Inferior parietal cortex (tissue), 1 donor: ENCODE measurements at regions not wholly inside any gene's neighbourhood (a gene's known extent, or its start where the extent isn't known, plus 50 kb on each side); places are given as distances from the start of the nearest gene placed in this dataset.

Source experiments
- DNase-seq: peaks from one replicate; pipeline ENCODE4 v3.0.0-alpha.2; 2016; ENCODE audit errors: extremely low spot score

DNA sequence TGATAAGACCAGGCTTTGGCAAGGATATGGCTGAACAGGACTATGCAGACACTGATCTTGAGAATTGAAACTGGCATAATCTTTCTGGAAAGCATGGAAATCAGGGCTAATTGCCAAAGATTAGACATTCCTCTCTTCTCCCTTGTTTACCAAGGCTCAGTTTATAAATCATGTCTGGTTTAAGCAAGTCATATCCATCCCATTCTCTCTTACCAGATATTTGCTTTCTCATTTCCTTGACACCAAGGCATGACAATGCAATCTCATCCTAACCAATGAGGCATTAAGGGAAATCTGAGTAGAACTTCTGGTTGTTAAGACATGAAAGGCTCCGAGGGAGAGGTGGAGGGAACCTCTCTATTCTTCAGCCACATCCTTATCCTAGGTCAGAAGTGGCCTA is 110.3 kb upstream of the CEP85L start:
- DNase-seq = no peak

DNA sequence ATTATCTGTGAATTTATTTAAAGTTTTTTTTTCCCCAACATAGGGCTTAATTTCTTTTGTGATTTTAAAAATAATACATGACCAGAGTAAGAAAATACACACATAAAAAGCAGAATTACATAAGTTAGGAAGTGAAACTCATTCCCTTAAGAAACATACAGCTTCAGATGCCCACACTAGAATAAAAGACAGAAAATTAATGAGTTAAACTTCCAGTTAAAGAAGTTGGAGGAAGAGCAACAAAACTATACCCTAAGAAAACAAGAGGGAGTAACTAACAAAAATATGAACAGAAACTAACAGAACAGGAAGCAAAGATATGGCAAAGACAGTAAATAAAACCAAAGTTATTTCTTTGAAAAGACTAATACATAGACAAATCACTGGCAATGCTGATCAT is 107.6 kb upstream of the CEP85L start:
- DNase-seq = no peak

GRCh38 chr6:118755941-118756646 is 104.7 kb upstream of the CEP85L start:
- DNase-seq = no peak

GRCh38 chr6:118752803-118753202 is 101.4 kb upstream of the CEP85L start:
- DNase-seq = no peak

GRCh38 chr6:118751072-118751471 is 99.7 kb upstream of the CEP85L start:
- no peak for DNase-seq

- DNase-seq = no peak
Observed at GRCh38 chr6:118750143-118750542, 98.8 kb upstream of the CEP85L start.

DNA sequence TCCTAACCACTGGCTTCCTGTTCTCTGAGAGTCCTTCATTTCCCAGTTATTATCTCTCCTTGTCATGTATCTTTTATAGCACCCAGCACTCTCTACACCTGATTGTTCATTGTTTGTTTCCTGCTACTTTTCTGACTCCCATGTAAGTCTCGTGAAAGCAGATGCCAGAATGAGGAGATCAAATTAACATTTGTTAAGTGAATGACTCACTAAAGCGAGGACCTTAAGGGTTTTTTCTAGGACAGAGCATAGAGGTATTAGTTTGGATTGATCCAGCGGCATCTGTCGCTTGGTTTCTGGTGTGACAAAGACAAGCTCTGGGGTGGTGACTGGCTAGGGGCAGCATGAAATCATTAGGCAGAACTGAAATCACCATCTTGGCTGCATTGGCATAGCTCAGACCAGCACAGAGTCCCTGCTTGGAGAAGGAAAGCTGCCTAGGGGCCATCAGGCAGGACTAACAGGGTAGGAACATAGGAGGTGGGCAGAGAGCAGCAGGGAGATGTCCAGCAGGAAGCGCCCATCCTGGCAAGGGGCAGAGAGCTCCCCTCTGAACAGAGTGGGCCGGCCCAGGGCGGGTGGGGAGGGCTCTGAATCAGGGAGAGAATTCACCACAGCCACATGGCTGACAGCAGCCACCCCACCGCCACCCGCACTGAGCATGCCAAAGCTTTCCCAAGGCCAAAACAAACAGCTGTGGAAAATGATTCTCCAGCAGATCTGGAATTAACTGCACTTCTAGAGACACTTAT is 97.1 kb upstream of the CEP85L start:
- no peak for DNase-seq

DNA sequence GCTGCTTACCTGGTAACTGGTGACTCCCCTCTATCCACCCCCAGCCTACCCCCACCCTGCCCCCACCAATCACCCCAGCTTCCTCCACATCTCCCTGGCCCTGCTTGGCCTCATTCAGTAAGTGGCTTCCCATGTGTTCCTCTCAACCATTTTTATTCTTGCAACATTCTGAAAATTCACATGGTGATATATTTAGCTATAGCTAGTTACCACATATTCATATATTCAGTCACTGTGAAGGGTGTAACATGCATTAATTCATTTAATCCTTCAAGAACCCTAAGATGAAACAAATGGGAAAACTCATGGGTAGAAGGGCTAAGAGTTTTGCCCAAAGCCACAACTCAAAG is 95.4 kb upstream of the CEP85L start:
- DNase-seq = no peak

DNA sequence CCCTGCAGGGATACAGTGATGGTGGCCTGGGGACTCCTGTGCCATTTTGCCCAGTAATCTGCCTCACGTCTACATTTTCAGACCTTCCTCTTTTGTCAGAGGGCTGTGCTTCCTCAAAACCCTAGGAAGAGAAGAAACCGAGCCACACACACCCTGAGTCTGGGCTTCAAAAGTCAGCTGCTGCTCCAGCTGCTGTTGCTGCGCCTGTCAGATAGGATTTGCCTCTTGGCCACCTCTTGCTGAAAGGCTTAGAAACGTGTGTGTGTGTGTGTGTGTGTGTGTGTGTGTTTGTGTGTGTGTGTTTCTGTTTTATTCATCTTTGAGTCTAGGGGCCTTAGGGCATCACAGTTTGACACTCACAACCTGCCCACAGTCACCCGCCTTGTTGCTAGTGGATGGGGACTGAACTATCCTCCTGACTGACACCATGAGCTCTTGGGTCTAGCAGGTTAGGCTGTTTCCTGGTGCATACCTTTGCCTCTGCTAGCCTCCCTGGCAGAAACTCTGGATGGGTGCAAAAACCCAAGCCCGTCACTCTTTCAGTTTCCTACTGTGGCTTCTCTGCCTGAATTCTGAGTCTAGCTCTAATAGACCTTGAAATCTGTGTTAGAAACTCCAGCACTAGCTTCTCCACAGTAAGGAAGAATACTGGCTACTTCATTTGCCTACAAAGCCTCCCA is 94.9 kb upstream of the CEP85L start:
- no peak for DNase-seq

- DNase-seq = no peak
Observed at GRCh38 chr6:118745156-118745555, 93.8 kb upstream of the CEP85L start.

DNA sequence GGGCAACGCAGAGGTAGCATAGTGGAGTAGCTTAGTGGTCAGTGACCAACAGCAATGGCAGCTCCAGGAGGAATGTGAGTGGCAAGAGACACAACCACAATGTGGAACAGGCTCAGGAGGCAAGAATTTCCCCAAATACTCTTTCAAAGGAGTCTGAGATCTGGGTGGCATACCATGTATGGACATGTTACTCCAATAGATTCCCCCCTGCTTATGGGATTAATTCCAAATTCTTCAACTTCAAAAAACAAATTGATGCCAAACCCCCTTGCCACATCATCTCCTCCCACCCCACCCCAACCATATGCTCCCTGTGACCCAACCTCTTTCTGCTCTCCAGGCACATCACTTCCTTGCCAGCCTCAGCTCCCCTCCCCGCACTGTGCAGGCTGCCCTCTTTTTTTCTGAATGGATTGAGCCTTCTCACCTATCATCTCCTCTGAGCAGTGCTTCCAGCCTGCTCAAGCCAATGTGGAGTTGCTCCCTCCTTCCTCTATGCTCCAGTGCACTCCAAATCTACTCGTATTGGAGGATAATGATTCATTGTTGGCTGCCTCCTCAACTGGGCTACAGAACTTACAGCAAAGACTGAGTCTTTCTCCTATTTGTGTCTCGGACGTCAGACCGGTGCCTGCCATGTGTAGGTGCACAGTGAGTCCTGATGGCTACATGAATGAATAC is 93.0 kb upstream of the CEP85L start:
- no peak for DNase-seq

DNA sequence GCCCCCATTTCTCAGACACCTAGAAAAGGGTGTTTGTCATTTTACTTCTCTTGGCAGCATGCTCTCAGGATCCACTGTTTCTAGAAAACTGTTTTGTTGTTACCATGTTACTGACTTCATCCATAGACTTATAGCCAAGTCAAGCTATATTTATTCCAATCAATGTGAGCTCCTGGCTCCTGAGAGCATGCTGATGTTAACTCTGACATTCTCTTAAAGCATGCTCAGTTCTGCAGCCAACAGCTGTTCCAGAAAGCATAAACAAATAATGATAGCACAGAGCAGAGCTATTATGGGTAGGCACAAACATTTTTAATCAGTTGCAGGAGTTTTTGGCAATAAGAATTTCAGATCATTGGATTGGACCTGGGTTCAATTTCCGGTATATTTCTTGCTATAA is 92.4 kb upstream of the CEP85L start:
- no peak for DNase-seq

- DNase-seq = no peak
Observed at GRCh38 chr6:118740372-118740771, 89.0 kb upstream of the CEP85L start.

- no peak for DNase-seq
Observed at GRCh38 chr6:118739696-118740353, 88.4 kb upstream of the CEP85L start.

GRCh38 chr6:118736440-118736839 is 85.0 kb upstream of the CEP85L start:
- DNase-seq = no peak

DNA sequence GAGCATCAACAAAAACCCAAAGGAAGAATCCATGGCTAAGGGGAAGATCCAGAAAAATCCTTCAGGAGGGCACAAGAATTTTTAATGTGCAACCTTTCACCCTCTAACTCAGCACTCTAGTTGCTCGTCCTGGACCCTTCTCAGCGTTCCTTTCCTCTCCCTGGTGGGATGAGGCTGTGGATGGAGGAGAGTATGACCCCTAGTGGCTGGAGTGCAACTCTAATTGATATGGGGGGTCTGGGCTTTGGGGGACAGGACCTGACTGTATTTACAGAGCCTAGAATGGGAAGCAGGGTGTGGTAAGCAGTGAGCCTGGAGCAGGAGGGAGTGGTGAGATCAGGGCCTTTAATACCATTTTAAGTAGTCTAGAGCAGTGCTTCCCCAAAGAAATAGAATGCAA is 83.9 kb upstream of the CEP85L start:
- DNase-seq = no peak

DNA sequence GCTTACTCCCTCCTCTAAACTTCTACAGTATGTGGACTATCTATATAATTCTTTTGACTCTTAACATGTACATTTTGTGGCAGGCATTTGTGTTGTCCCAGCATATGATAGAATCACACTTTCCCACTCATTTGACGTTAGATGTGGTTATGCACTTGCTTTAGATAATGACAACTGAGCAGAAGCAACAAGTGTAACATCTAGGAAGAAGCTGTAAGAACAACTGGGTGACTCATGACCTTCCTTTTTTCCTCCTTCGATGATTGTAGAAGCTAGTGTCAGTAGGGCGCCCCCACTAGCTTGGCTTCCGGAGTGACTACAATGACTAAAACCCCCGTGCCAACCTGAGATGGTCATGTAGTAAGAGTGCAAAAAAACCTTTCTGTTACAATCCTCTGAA is 74.6 kb upstream of the CEP85L start:
- no peak for DNase-seq

GRCh38 chr6:118724211-118724610 is 72.8 kb upstream of the CEP85L start:
- DNase-seq = no peak

DNA sequence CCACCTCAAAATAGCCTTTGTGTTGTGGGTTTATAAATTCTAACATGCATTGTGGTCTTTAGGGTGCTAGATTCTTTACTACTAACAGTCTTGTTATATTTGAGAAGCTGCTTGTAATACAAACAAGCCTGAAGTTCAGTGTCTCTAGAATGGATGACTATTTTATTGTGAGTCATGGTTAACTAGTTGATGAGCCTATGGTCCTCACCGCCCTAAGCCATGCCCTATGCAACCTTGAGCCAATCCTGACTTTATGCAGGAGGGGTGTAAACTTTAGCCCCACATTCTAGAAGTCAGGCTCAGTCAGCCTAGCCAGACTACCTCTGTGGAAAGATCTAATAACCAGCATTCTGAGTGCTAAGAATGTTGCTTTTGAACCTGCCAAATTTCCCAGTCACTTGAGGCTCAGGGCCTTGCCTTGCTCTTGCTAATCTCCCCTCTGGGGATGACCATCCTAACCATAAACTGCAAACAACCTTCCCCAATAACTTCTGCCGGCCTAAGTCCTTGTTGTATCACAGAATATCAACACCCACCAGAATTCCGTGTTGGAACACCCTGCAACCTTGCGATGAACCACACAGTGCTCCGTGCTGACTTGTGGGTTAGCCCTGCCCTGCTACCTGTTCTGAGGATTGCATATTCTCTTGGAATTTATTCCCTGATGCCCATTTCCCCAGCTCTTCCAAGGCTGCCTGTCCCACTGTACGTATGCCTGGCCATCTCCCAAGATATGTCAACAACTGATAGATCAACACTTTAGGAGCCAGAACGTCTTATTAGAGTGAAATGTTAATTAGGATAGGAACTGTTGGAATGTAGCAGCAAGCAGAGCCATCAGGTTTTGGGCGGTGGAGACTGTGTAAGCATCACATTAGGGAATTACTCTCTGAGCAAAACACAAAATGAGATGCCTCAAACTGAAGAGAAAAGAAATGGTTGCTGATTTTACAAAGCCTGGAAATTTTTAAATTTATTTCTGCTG is 71.7 kb upstream of the CEP85L start:
- no peak for DNase-seq

- DNase-seq = no peak
Observed at GRCh38 chr6:118720125-118720473, 68.7 kb upstream of the CEP85L start.
